SJCRH30 (cell line): ENCODE measurements at regions not wholly inside any gene's neighbourhood (a gene's known extent, or its start where the extent isn't known, plus 50 kb on each side); places are given as distances from the start of the nearest gene placed in this dataset.

ENCODE experiments used
- DNase-seq, 2 experiments: peaks; one replicate each; pipeline ENCODE4 v3.0.0-alpha.2; 2015 to 2020
- H3K27ac ChIP-seq: fragments of 250-450 bp; sonication (Bioruptor Pico); 2 replicates; pipeline ENCODE4 v1.5.1; 2020; ENCODE audit warnings: mild to moderate bottlenecking, moderate library complexity
- H3K27me3 ChIP-seq: fragments of 250-450 bp; sonication (Bioruptor Pico); 2 replicates; pipeline ENCODE4 v1.5.1; 2020; ENCODE audit warnings: mild to moderate bottlenecking, moderate library complexity
- H3K36me3 ChIP-seq: fragments of 250-450 bp; sonication (Bioruptor Pico); 2 replicates; pipeline ENCODE4 v1.5.1; 2020; ENCODE audit warnings: mild to moderate bottlenecking, moderate library complexity
- H3K4me1 ChIP-seq: fragments of 250-450 bp; sonication (Bioruptor Pico); 2 replicates; pipeline ENCODE4 v1.5.1; 2020; ENCODE audit warnings: mild to moderate bottlenecking, moderate library complexity
- H3K4me3 ChIP-seq: fragments of 250-450 bp; sonication (Bioruptor Pico); 2 replicates; pipeline ENCODE4 v1.5.1; 2020; ENCODE audit warnings: mild to moderate bottlenecking, moderate library complexity
- H3K9me3 ChIP-seq: fragments of 250-450 bp; sonication (Bioruptor Pico); replicated peaks from 2 replicates; pipeline ENCODE4 v1.5.1; 2020; ENCODE audit warnings: mild to moderate bottlenecking, moderate library complexity

- peak in 1 of 2 experiments; percentile 20 for DNase-seq
- no peaks in the 10 kb centered on the region for H3K4me1 ChIP-seq
- H3K4me3 ChIP-seq: no peak overlapping the region
- no peak overlapping the region for H3K27ac ChIP-seq
- peaks cover 34% of the 10 kb centered on the region for H3K27me3 ChIP-seq
- H3K36me3 ChIP-seq: no peaks in the 10 kb centered on the region
- H3K9me3 ChIP-seq: no peaks in the 10 kb centered on the region
These were observed 148.1 kb downstream of the MRM1 start for GRCh38 chr17:36749493-36749892.

DNA sequence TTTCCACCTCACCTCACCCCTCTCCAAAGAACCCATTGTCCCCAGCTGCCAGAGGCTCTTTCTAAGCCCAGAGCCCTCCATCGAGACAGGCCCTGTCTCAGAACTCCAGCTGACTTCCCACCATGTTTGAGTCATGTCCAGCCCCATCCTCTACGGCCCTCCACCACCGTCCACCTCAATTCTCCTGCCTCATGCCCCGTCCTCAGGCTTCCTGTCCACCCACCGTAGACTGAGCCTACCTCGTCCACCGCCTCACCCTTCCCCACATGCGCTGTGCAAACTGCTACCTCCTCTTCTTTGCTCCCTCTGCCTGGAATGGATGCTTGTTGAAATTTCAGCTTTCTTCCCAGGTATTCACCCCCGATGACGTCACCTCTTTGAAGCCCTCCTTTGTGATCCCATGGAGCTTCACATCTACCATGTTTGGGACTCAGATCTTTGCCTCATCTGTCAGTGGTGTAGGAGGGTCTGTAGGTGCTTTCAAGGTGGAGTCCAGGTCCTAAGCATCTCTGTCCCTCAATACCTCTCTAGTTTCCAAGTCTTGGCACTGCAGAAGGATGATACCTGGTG is 149.0 kb downstream of the MRM1 start:
- Histone ChIP-seq H3K4me3 (no peak overlapping the region), H3K27me3 (peaks cover 34% of the 10 kb centered on the region), H3K27ac (no peak overlapping the region), H3K9me3 (no peaks in the 10 kb centered on the region), H3K4me1 (no peaks in the 10 kb centered on the region), H3K36me3 (no peaks in the 10 kb centered on the region)
- no peak for DNase-seq

- no peak for DNase-seq
- no peak overlapping the region for H3K4me3 ChIP-seq
- peaks cover 37% of the 10 kb centered on the region for H3K27me3 ChIP-seq
- no peak overlapping the region for H3K27ac ChIP-seq
- no peaks in the 10 kb centered on the region for H3K36me3 ChIP-seq
- no peaks in the 10 kb centered on the region; the same call in 1 of the 2 replicates for H3K9me3 ChIP-seq
- H3K4me1 ChIP-seq: no peaks in the 10 kb centered on the region
These were observed 150.9 kb downstream of the MRM1 start for GRCh38 chr17:36752096-36752888.

- H3K4me3 ChIP-seq: no peak overlapping the region
- H3K36me3 ChIP-seq: no peaks in the 10 kb centered on the region
- H3K27ac ChIP-seq: no peak overlapping the region
- peaks cover 14% of the 10 kb centered on the region for H3K27me3 ChIP-seq
- DNase-seq: peak in 1 of 2 experiments; percentile 23
- H3K9me3 ChIP-seq: no peaks in the 10 kb centered on the region; the same call in 1 of the 2 replicates
- no peaks in the 10 kb centered on the region for H3K4me1 ChIP-seq
These were observed 154.2 kb downstream of the MRM1 start for GRCh38 chr17:36755586-36755985.

- H3K9me3 ChIP-seq: no peaks in the 10 kb centered on the region; the same call in 1 of the 2 replicates
- H3K27ac ChIP-seq: no peak overlapping the region
- H3K4me3 ChIP-seq: no peak overlapping the region
- H3K27me3 ChIP-seq: peaks cover 11% of the 10 kb centered on the region
- DNase-seq: no peak
- H3K4me1 ChIP-seq: no peaks in the 10 kb centered on the region
- H3K36me3 ChIP-seq: no peaks in the 10 kb centered on the region
These were observed 155.3 kb downstream of the MRM1 start for GRCh38 chr17:36756695-36757094.

DNA sequence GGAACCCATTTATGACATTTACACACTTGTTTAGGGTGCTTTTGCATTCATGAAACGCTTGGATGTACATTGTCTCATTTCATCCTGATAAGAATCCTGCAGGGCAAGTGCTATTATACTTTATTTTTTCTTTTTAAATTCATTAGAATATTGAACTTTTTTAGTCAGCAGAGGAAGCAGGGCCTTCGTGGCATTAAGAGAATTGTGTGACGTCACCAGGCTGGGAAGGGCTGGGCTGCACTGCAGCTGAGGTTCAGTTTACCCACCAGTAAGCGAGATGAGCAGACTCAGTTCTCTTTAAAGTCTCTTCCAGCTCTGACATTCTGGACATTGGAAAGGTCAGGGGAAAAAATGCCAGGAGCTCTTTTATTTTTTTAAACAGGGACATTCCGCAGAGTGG is 159.0 kb downstream of the MRM1 start:
- H3K36me3 ChIP-seq: no peaks in the 10 kb centered on the region
- H3K9me3 ChIP-seq: no peaks in the 10 kb centered on the region; the same call in 1 of the 2 replicates
- no peak overlapping the region for H3K27ac ChIP-seq
- no peak for DNase-seq
- H3K4me3 ChIP-seq: no peak overlapping the region
- H3K4me1 ChIP-seq: no peaks in the 10 kb centered on the region
- H3K27me3 ChIP-seq: peaks cover 10% of the 10 kb centered on the region

DNA sequence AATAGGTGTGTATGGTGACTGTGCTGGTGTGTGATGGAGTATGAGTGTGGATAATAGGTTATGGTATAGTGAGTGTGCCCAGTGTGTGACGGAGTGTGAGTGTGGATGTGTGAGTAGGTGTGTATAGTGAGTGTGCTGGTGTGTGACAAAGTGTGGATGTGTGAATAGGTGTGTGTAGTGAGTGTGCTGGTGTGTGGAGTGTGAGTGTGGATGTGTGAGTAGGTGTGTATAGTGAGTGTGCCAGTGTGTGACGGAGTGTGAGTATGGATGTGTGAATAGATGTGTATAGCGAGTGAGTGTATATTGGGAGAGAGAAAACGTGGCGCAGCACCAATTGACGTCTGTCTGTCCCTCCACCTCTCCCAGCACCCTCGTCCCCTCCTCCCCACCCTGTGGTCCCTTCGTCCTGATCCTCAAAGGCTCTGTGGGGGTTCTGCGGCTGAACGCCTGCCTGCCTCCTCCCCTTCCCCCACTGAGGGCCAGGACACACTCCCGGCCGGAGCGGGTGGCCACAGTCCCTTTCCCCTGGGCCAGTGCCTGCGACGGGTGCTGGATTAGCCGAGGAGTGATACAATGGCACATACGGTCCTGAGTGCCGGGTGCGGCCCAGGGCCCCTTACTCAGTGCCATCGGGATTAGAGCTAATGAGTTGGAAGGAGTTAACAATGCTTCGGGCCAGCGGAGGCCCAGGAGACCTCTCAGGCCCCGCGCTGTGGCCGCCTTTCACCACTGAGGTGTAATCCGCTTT is 160.0 kb downstream of the MRM1 start:
- no peak for DNase-seq
- H3K4me1 ChIP-seq: no peaks in the 10 kb centered on the region

GRCh38 chr17:36765436-36766043 is 164.2 kb downstream of the MRM1 start:
- Histone ChIP-seq H3K36me3 (no peaks in the 10 kb centered on the region), H3K27me3 (peaks cover 8% of the 10 kb centered on the region), H3K27ac (no peak overlapping the region), H3K9me3 (no peaks in the 10 kb centered on the region; the same call in 1 of the 2 replicates), H3K4me1 (no peaks in the 10 kb centered on the region), H3K4me3 (no peak overlapping the region)
- DNase-seq: no peak

More for the DNA sequence above, 160.0 kb downstream of the MRM1 start:
- Histone ChIP-seq H3K36me3 (no peaks in the 10 kb centered on the region), H3K4me3 (no peak overlapping the region), H3K27ac (no peak overlapping the region), H3K27me3 (peaks cover 11% of the 10 kb centered on the region), H3K9me3 (no peaks in the 10 kb centered on the region; the same call in 1 of the 2 replicates)

DNA sequence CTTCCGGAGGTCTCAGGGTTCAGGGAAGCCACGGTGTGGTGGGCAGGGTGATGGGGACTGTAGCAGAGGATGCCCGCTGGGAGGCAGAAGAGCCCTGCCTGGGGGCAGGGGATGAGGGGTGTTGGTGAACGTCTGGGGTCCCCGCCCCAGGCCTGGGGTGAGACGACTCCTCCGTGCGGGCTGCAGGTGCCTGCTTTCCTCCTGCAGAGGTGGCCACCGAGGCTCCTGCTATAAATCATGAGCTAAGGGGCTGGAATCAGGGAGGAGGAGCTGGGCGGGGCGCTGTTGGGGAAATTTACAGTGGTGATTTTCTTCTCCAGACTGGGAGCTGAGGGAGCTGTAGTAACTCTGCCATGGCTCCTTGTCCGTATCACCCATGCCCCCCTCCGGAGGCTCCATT is 167.0 kb downstream of the MRM1 start:
- H3K27me3 ChIP-seq: peaks cover 8% of the 10 kb centered on the region
- peaks cover 6% of the 10 kb centered on the region; the same call in 1 of the 2 replicates for H3K4me1 ChIP-seq
- no peak overlapping the region for H3K27ac ChIP-seq
- H3K9me3 ChIP-seq: no peaks in the 10 kb centered on the region
- H3K36me3 ChIP-seq: no peaks in the 10 kb centered on the region
- no peak for DNase-seq
- H3K4me3 ChIP-seq: no peak overlapping the region

GRCh38 chr17:36773039-36773438 is 164.2 kb upstream of the LHX1 start:
- H3K36me3 ChIP-seq: no peaks in the 10 kb centered on the region
- peaks cover 6% of the 10 kb centered on the region; the same call in 1 of the 2 replicates for H3K4me1 ChIP-seq
- no peak for DNase-seq
- no peaks in the 10 kb centered on the region for H3K27me3 ChIP-seq
- H3K9me3 ChIP-seq: no peaks in the 10 kb centered on the region
- no peak overlapping the region for H3K27ac ChIP-seq
- H3K4me3 ChIP-seq: no peak overlapping the region

- no peaks in the 10 kb centered on the region for H3K36me3 ChIP-seq
- no peaks in the 10 kb centered on the region for H3K9me3 ChIP-seq
- H3K4me1 ChIP-seq: no peaks in the 10 kb centered on the region; the same call in 1 of the 2 replicates
- peak; percentile 17 to 55 for DNase-seq
- H3K4me3 ChIP-seq: no peak overlapping the region
- no peaks in the 10 kb centered on the region for H3K27me3 ChIP-seq
- no peak overlapping the region for H3K27ac ChIP-seq
These were observed 160.2 kb upstream of the LHX1 start for GRCh38 chr17:36777118-36777517.

DNA sequence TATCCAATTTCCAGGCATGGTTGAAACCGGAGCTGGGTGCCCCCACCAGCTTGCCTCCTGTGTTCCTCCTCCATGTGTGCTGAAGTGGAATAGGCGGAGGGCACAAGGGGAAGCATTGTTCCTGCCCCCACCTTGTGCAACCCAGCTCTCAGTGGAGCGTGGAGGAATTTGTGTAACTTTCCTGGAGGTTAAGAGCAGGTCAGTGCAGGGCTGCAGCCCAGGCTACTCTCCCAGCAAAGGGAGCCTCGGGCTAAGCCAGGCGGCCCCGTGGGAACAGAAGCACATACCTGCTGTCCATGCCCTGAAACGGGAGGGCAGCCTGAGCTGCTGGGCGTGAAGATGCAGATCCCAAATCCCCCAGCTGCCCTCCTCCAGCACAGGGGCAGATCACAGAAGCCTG is 158.8 kb upstream of the LHX1 start:
- no peaks in the 10 kb centered on the region for H3K27me3 ChIP-seq
- no peak overlapping the region for H3K27ac ChIP-seq
- H3K36me3 ChIP-seq: no peaks in the 10 kb centered on the region
- H3K9me3 ChIP-seq: no peaks in the 10 kb centered on the region
- DNase-seq: peak; percentile 13 to 37
- H3K4me3 ChIP-seq: no peak overlapping the region
- no peaks in the 10 kb centered on the region for H3K4me1 ChIP-seq

DNA sequence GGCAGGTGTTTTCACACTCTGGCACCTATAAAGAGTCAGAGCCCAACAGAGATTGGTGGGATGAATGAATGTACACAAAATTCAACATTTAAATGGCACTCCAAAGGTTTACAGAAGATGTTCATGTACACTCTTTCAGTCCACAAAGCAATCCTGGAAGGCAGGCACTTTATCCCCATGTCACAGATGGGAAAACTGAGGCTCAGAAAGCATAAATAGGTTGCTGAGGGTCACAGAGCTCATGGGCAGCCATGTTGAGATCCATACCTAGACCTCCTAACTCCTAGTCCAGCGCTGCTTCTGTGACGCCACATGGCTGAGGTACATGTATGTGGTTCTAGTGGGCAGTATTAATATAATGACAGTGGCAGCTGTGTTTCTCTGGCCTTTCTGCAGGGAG is 157.7 kb upstream of the LHX1 start:
- DNase-seq: no peak
- Histone ChIP-seq H3K27me3 (no peaks in the 10 kb centered on the region), H3K4me1 (no peaks in the 10 kb centered on the region)

DNA sequence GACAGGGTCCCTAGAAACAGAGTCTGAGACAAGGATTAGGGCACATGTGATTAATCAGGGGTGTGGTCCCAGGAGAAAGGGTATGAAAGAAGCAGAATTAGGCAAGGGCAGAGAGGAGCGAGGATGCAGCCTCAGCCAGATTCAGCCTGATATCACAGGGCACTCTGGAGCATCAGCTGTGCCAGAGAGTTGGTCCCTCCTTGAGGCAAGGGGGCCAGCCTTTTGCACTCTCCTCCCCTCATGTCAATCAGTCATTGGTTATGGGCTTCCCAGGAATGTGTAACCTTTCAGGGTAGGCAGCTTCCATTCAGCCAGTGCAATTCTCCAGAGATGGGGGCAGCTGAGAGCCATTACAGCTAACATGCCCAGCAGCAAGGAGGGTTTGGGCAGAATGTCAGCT is 152.6 kb upstream of the LHX1 start:
- no peak for DNase-seq
- Histone ChIP-seq H3K36me3 (no peaks in the 10 kb centered on the region), H3K27me3 (no peaks in the 10 kb centered on the region), H3K9me3 (no peaks in the 10 kb centered on the region), H3K4me1 (no peaks in the 10 kb centered on the region), H3K4me3 (no peak overlapping the region), H3K27ac (no peak overlapping the region)

More for the DNA sequence above, 157.7 kb upstream of the LHX1 start:
- H3K4me3 ChIP-seq: no peak overlapping the region
- H3K9me3 ChIP-seq: no peaks in the 10 kb centered on the region
- H3K27ac ChIP-seq: no peak overlapping the region
- no peaks in the 10 kb centered on the region for H3K36me3 ChIP-seq

GRCh38 chr17:36786867-36787266 is 150.4 kb upstream of the LHX1 start:
- peaks cover 8% of the 10 kb centered on the region; the same call in 1 of the 2 replicates for H3K27me3 ChIP-seq
- no peak overlapping the region for H3K27ac ChIP-seq
- H3K4me3 ChIP-seq: no peak overlapping the region
- no peaks in the 10 kb centered on the region for H3K9me3 ChIP-seq
- H3K4me1 ChIP-seq: no peaks in the 10 kb centered on the region
- no peaks in the 10 kb centered on the region for H3K36me3 ChIP-seq
- DNase-seq: no peak
